ENCODE measurements at regions not wholly inside any gene's neighbourhood (a gene's known extent, or its start where the extent isn't known, plus 50 kb on each side); places are given as distances from the start of the nearest gene placed in this dataset.

DNA sequence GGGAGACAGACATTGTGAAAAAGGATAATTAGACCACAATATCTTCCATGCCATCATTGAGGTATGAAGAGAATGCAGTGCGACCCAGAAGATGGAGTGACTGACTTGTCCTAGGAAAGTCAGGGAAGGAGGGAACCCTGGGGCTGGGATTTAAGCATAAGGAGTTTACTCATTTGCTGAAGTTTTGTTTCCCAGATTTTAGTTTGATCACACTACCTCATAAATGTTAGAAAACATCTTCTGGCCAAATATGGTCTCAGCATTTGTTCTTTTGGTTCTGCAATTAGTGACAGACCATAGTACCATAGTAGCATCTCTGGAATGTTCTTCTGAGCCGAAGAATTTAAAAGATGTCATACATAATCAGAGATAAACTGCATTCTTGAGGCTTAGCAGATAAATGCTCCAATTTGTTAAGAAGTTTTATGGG lies 96.5 kb upstream of the PGRMC2 start:
- no peak for DNase-seq

DNA sequence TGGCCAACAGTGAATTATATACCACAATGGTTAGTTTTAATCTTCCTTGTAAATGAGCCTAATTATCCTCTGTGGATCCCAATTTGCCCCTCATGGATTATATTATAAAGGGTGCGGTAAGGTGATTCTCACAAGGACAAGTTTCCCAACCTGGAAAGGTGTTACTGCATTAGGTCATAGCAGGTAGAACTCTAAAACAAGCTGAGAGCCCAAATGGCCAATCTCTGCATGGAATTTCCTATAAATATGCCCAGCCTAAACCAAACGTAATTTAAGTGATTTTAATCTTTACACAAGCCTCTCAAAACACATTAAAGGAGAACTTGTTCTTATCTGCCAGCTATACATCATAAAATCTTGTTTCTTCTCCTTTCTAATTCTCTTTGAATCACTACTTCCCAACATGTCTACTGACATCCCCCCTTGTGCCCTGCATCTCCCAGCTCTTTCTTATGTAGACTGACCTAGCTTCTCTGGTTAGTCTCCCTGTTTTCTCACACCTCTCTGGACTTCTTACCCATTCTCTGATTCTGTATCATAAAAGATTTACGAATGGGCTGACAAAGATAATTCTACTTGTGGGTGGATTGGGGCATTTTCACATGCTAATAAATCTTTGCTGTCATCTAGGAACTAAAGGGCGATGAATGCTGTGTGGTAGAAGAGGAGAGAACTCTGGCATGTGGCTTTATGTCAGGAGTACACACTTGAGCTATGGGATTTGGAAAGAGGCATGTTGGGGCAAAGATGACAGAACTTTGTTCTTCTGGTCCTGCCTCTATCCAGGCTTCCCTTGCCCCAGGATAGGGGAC lies 94.3 kb upstream of the PGRMC2 start:
- DNase-seq = no peak

DNA sequence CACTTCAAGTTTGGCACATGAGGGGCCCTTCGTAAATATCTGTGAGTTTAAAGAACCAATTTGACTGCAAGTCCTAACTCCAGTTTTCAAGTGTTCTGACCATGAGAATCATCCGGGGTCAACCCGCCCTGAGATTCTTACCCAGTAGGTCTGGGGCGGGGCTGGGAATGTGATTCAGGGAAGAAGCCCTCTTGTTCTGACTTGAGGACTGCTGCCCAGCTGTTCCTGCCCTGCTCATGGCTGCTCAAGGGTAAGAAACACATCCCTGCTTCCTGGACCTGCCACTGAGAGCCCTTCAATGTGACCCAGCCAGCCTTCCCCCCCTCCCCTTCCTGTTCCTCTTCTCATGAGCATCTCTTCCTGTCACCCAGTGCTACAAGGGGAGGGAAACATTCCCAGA lies 92.7 kb upstream of the PGRMC2 start:
- no peak for DNase-seq

DNA sequence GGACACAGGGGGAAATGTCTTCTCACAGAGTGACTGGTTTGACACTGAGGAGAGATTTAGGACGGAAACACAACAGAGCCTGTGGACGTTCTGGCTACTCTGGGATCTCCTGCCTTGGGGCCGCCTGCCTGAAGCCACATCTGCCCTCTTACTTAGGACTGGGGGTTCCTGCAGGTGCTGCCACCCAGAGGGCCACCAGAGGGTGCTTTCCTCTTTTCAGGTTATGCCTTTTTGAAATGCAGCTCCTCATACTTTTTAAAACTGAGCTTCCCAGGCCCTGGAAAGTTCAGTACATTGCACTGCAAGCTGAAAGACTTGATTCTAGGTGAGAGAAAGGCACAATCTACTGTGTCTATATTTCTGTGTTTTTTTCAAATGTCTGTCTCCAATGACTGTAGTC lies 92.2 kb upstream of the PGRMC2 start:
- no peak for DNase-seq

GRCh38 chr4:128378668-128379067 lies 91.1 kb upstream of the PGRMC2 start:
- DNase-seq = no peak

DNA sequence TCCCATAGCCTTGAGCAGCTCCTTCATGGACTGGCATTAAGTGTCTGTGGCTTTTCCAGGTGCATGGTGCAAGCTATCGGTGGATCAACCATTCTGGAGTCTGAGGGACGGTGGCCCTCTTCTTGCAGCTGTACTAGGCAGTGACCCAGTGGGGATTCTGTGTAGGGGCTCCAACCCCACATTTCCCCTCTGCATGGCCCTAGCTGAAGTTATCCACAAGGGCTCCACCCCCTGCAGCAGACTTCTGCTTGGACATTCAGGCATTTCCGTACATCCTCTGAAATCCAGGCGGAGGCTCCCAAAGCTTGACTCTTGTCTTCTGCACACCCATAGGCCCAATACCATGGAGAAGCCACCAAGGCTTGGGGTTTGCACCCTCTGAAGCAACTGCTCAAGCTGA lies 89.3 kb upstream of the PGRMC2 start:
- no peak for DNase-seq

DNA sequence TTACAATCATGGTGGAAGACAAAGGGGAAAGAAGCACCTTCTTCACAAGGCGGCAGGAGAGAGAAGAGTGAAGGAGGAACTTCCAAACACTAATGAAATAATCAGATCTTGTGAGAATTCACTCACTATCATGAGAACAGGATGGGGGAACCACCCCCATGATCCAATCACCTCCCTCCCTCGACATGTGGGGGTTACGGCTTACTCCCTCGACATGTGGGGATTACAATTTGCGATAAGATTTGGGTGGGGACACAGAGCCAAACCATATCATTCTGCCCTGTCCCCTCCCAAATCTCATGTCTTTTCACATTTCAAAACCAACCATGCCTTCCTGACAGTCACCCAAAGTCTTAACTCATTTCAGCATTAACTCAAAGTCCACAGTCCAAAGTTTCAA lies 88.7 kb upstream of the PGRMC2 start:
- no peak for DNase-seq

GRCh38 chr4:128373628-128374027 lies 86.0 kb upstream of the PGRMC2 start:
- no peak for DNase-seq

DNA sequence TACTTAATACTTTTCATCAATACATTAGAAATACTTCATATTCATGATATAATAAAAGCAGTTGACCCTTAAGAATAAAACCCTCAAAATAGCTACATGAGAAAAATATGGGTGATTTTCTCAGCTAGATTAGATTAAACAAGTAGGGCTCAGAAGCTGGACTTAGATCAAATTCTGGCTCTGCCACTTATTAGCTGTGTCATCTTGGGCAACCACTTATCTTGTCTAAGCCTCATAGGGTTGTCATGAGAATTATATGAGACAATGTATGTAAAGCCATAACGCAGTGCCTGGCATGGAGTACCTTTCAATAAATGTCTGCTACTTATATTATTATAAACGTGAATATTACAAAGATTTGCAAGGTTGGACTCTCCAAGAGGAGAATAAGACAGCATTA lies 84.3 kb upstream of the PGRMC2 start:
- no peak for DNase-seq

- DNase-seq = no peak
Measured at GRCh38 chr4:128371001-128371777, 83.6 kb upstream of the PGRMC2 start.

- no peak for DNase-seq
Measured at GRCh38 chr4:128366212-128366611, 78.6 kb upstream of the PGRMC2 start.

DNA sequence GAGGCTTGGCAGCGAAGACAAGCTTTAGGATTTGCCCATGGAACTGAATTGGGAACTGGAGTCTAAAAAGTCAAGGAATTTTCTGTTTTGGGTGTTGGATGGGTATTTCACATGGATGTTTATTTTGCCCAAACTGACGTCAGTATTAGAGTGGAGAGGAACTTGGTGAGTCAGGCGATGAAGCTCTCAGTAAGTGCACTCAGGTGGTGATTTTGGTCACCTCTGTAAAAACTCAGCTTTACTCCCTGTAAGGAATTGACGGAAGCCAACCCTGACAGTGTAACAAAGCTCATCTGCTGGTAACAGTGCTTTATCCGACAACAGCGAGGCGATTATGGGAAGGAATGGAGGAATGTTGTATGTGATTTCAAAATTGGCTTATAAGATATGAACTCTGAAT lies 77.0 kb upstream of the PGRMC2 start:
- no peak for DNase-seq

- DNase-seq = no peak
Measured at GRCh38 chr4:128363966-128364365, 76.4 kb upstream of the PGRMC2 start.

GRCh38 chr4:128362760-128363159 lies 75.1 kb upstream of the PGRMC2 start:
- DNase-seq = no peak

DNA sequence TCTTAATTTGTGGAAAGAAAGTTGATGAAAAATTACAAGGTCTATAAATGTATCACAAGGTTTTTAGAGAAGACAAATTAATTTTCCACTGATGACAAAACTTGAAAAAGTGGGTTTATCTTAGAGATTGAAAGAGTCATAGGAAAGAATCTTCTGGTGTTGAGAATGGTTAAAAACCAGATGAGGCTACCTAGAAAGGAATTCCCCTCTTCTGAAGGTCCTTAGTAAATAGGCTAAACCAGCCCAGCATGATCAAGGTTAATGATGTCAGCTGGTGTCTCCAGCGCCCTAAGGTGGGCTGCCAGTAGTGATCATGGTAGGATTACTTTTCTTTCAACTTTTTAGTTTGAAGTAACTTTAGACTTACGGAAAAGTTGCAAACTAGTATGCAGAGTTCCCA lies 71.8 kb upstream of the PGRMC2 start:
- no peak for DNase-seq

DNA sequence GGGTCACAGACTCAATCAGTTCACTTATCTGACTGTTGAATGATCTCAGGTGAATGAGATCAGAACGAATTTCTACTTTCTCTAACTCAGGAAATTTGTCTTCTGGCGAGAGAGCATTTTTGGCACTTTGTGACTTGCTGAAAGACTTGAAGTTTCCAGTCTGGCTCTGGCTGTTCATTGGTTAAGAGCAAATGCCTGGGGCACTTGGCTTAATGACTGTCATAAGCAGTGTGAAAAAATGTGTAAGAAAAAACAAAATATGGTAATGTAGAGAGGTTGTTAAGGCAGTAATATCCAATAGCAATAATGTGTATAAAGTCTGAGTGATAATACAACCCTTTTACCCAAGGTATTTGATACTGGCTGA lies 71.3 kb upstream of the PGRMC2 start:
- DNase-seq = no peak

- DNase-seq = no peak
Measured at GRCh38 chr4:128358231-128358912, 70.8 kb upstream of the PGRMC2 start.

DNA sequence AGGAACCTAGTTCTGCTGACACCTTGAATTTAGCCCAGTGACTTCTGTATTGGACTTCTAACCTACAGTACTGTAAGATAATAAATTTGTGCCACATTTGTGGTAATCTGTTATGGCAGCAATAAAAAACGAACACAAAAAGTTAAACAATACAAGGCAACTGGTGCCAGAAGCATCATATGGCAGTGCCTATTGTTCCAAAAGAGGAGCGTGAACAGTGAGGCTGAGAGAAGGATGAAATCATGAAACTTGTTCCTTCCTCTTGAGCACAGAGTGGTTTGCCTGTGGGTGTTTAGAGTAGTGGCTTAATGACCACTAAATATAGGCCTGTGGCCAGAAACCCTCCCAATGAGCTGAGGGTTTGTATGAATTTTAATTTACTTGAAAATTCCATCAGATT lies 69.7 kb upstream of the PGRMC2 start:
- no peak for DNase-seq

- DNase-seq = no peak
Measured at GRCh38 chr4:128355305-128355704, 67.7 kb upstream of the PGRMC2 start.

DNA sequence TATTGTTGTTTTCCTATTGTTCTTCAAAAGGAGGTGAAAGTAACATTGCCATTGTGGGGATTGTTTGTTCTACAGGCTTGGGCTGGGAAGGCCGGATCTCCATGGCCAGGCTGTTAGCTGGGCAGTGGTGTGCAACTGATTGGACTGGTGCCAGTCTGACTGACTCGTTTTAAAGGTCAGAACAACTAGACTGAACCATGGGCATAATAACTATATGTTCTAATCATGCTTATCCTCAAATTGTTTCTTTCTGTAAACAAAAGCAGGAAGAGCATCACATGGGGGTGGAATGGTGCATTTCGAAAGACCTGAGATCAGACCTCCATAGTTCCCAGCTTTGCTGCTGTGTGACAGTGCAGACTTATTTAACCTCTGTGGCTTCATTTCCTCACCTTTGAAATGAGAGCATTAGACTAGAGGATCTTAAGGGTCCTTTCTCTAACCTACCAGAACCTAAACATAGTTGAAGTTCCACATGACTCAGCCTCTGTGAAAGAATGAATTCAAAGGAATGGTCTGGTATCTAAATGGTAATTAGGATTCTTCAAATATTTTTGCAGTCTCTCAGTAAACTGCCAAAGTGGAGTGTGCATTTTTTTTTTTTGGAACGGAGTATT lies 66.7 kb upstream of the PGRMC2 start:
- peak; percentile 36 for DNase-seq

GRCh38 chr4:128353791-128354190 lies 66.2 kb upstream of the PGRMC2 start:
- no peak for DNase-seq

GRCh38 chr4:128351502-128351901 lies 63.9 kb upstream of the PGRMC2 start:
- DNase-seq = no peak

GRCh38 chr4:128350449-128351045 lies 62.9 kb upstream of the PGRMC2 start:
- DNase-seq = no peak
